Activated naive CD8-positive, alpha-beta T cell treated with anti-CD3 and anti-CD28 coated beads for 36 hours (primary cell): ENCODE measurements at regions not wholly inside any gene's neighbourhood (a gene's known extent, or its start where the extent isn't known, plus 50 kb on each side); places are given as distances from the start of the nearest gene placed in this dataset.

Source experiments
- DNase-seq: peaks from one replicate; pipeline ENCODE4 v3.0.0; 2021
- H3K27ac Mint-ChIP-seq: one replicate; pipeline ENCODE4 v1.8.0; 2022; ENCODE audit warnings: mild to moderate bottlenecking, moderate library complexity, mixed read lengths
- H3K27me3 Mint-ChIP-seq: one replicate; pipeline ENCODE4 v1.8.0; 2022; ENCODE audit warnings: mild to moderate bottlenecking, mixed read lengths
- H3K36me3 Mint-ChIP-seq: one replicate; pipeline ENCODE4 v1.8.0; 2021; ENCODE audit warnings: mild to moderate bottlenecking, mixed read lengths
- H3K4me1 Mint-ChIP-seq: one replicate; pipeline ENCODE4 v1.8.0; 2021; ENCODE audit warnings: mixed read lengths
- H3K4me3 Mint-ChIP-seq: one replicate; pipeline ENCODE4 v1.8.0; 2022; ENCODE audit warnings: mild to moderate bottlenecking, moderate library complexity, mixed read lengths
- H3K9me3 Mint-ChIP-seq: one replicate; pipeline ENCODE4 v1.8.0; 2022; ENCODE audit warnings: mixed read lengths

DNA sequence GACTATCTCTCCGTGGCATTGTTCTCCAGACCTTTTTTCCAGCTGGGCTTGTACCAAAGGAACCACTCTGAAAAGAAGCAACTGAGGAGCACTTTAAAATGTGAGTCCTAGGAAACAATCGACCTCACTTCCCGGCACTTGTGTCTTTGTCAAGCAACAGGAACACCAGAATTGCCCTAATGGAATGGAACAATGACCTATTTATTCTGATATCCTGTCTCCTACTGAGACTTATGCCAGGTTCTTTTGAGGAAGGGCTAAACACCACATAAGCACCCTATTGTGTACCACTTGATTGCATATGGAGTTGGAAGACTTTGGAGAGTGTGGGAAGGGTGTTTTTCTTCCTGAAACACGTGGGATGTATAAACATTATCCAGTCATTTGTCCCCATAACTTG, 56.8 kb upstream of the TGFBR2 start:
- peaks cover 42% of the 10 kb centered on the region for H3K4me1 Mint-ChIP-seq
- H3K9me3 Mint-ChIP-seq, result peaks cover 7% of the 10 kb centered on the region
- H3K27me3 Mint-ChIP-seq, result no peaks in the 10 kb centered on the region
- no peak overlapping the region for H3K27ac Mint-ChIP-seq
- DNase-seq, result no peak
- H3K36me3 Mint-ChIP-seq, result peaks cover 1% of the 10 kb centered on the region
- no peak overlapping the region for H3K4me3 Mint-ChIP-seq

DNA sequence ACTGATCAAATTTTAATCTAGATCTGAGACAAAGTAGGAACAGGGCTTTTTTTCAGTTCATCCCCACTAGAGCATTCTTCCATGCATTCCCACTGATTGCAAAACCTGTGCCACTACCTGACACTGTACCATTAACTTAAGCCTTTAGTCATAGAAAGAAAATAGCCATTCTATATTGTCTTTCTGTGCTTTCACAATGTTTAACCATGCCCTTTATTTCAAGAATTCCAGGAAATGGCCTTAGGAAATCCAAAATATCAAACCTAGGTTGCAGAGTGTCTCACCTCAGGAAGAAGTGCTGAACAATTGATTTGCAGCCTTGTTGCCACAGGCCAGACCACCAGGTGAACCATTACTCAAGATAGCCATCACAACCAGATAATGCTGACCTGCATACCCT, 56.2 kb upstream of the TGFBR2 start:
- H3K9me3 Mint-ChIP-seq, result peaks cover 7% of the 10 kb centered on the region
- no peaks in the 10 kb centered on the region for H3K27me3 Mint-ChIP-seq
- H3K36me3 Mint-ChIP-seq, result peaks cover 1% of the 10 kb centered on the region
- H3K4me1 Mint-ChIP-seq, result peaks cover 36% of the 10 kb centered on the region
- no peak for DNase-seq
- no peak overlapping the region for H3K4me3 Mint-ChIP-seq
- no peak overlapping the region for H3K27ac Mint-ChIP-seq

DNA sequence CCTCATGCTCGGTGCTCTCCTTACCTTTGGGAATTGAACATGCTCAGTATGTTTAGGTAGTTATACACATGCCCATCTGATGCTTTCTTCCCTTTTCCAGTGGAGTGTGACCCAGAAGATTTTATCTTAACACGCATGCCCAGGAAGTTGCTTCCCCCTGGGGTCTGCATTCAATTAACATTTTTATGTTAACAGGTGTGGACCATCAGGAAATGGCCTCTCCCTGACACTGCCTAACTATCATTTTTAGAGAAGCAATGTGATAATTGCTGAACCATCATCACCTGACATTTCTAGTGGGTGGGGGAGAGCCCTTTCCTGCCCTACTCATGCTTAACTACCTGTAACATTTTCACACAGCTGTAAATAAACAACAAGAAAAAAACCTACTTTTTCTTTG, 55.1 kb upstream of the TGFBR2 start:
- Mint-ChIP-seq H3K36me3 (peaks cover 1% of the 10 kb centered on the region), H3K9me3 (peaks cover 7% of the 10 kb centered on the region), H3K27me3 (no peaks in the 10 kb centered on the region), H3K4me3 (no peak overlapping the region), H3K4me1 (peaks cover 29% of the 10 kb centered on the region), H3K27ac (no peak overlapping the region)
- DNase-seq, result no peak

DNA sequence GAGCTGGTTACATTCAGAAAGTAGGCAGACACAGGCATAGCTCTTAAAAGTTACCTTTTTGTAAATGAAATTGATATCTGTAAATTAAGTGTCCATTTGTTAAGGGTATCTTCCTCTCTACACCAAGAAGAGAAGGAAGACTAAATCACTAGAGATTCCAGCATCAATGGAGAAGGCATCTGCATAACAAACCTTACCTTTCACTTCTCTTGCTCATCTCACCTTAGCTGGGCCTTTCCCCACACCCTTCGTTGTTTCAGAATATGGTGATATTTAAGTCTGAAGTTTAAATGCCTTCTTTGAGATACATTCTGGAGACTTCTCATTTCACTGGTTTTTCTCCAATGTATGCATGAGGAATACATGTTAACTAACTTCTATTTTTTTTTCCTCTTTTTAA, 54.5 kb upstream of the TGFBR2 start:
- Mint-ChIP-seq H3K4me1 (peaks cover 28% of the 10 kb centered on the region), H3K9me3 (peaks cover 7% of the 10 kb centered on the region), H3K36me3 (peaks cover 1% of the 10 kb centered on the region), H3K4me3 (no peak overlapping the region), H3K27ac (no peak overlapping the region), H3K27me3 (no peaks in the 10 kb centered on the region)
- no peak for DNase-seq

DNA sequence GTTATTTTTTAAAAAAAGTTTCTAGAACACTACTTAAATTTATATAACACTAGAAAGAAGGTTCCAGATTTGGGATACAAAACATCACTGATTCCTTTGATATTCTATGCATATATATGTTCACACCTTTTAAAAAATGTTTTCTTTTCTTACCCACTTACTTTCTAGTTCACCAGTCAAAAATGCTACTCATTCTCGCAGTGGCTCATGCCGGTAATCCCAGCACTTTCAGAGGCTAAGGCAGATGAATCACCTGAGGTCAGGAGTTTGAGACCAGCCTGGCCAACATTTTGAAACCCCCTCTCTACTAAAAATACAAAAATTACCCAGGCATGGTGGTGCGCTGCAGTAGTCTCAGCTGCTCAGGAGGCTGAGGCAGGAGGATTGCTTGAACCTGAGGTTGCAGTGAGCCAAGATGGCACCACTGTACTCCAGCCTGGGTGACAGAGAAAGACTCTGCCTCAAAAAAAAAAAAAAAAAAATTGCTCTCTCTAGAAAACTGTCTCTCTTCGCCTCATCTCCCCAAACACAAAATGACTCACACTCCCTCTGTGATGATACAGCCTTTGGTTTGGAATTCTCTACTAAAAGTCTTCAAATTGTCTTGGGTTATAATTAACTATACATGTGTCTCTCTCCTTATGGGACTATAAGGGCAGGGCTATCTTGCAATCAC, 52.6 kb upstream of the TGFBR2 start:
- Mint-ChIP-seq H3K27me3 (no peaks in the 10 kb centered on the region), H3K27ac (no peak overlapping the region), H3K4me1 (peaks cover 22% of the 10 kb centered on the region), H3K4me3 (no peak overlapping the region), H3K36me3 (peaks cover 1% of the 10 kb centered on the region), H3K9me3 (peaks cover 1% of the 10 kb centered on the region)
- DNase-seq, result peak; percentile 5

DNA sequence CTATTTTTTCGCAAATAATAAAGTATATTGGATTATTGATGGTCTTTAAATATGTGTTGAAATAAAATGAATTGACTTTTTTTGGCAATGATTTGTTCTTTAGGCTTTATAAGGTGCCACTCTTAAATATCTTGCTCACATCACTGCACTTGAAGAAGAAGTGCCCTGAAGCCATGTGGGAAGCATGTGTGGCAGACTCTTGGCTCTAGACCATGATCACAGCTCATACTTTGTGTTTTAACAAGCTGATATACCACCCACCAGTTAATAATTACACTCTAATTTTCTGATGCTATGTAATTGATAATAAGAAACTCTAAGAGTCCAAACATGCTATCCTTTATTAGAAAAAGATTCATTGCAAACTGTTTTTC, 52.1 kb upstream of the TGFBR2 start:
- peaks cover 1% of the 10 kb centered on the region for H3K9me3 Mint-ChIP-seq
- H3K27ac Mint-ChIP-seq, result no peak overlapping the region
- no peak overlapping the region for H3K4me3 Mint-ChIP-seq
- no peak for DNase-seq
- H3K36me3 Mint-ChIP-seq, result peaks cover 1% of the 10 kb centered on the region
- peaks cover 22% of the 10 kb centered on the region for H3K4me1 Mint-ChIP-seq
- H3K27me3 Mint-ChIP-seq, result no peaks in the 10 kb centered on the region

DNA sequence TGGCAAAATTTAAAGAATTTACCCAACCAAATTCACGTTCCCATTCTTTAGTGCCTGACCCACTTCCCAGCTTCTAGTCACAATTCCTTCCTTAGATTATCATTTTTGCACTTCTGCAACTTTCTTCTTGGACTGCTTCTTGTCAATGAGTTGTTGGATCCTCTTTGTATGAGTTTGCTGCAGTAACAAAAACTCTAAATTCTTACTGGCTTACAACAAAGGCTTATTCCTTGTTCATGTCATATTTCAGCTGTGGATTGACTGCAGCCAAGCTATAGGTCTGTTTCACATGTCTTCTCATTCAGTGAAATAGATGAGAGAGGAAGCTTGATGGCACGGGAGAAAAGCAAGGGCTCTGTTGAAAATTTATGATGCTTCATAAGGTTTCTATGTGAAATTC, 50.4 kb upstream of the TGFBR2 start:
- Mint-ChIP-seq H3K9me3 (peaks cover 1% of the 10 kb centered on the region), H3K27ac (no peak overlapping the region), H3K4me3 (no peak overlapping the region), H3K36me3 (peaks cover 1% of the 10 kb centered on the region), H3K27me3 (no peaks in the 10 kb centered on the region), H3K4me1 (peaks cover 20% of the 10 kb centered on the region)
- no peak for DNase-seq
